GM10248 (cell line): ENCODE measurements at regions not wholly inside any gene's neighbourhood (a gene's known extent, or its start where the extent isn't known, plus 50 kb on each side); places are given as distances from the start of the nearest gene placed in this dataset.

Source experiments
- CTCF ChIA-PET: fragments of 300-600 bp; sonication (Branson Sonifier 250); formaldehyde crosslinking; extraction: SDS; loops from one replicate; lab custom pipeline; 2021; ENCODE audit warnings: antibody characterized with exemption; lab: Yijun Ruan, JAX
- POLR2A ChIA-PET: fragments of 350-650 bp; sonication (Branson Sonifier 250); formaldehyde crosslinking; extraction: SDS; loops from one replicate; lab custom pipeline; 2020; ENCODE audit warnings: antibody characterized with exemption; lab: Yijun Ruan, JAX
- DNase-seq: peaks from one replicate; pipeline ENCODE4 v3.0.0; 2012; ENCODE audit errors: extremely low spot score
- CTCF ChIP-seq: IDR thresholded peaks from 2 replicates; pipeline ENCODE4 v1.5.1; 2012; ENCODE audit warnings: mild to moderate bottlenecking, low read depth; ENCODE audit errors: extremely low read depth, missing control alignments, control extremely low read depth

GRCh38 chr19:31498781-31499180 is 149.5 kb upstream of the TSHZ3 start:
- ChIA-PET CTCF (interaction anchor here (0.7 to 1.0 kb wide), 2 partner anchors 16 to 21 kb away, joined by 3 read pairs; no protein-coding TSS in a partner anchor), POLR2A (no interaction called here)
- TF ChIP-seq CTCF = no peak
- no peak for DNase-seq

GRCh38 chr19:31499281-31500196 is 150.3 kb upstream of the TSHZ3 start:
- TF ChIP-seq CTCF = no peak
- ChIA-PET POLR2A (no interaction called here), CTCF (interaction anchor here (0.7 kb wide), 1 partner anchor 20 kb away, joined by 3 read pairs; no protein-coding TSS in a partner anchor)
- DNase-seq = no peak

GRCh38 chr19:31500197-31500830 is 151.1 kb upstream of the TSHZ3 start:
- CTCF ChIA-PET = no interaction called here
- no peak for TF ChIP-seq CTCF
- no peak for DNase-seq
- POLR2A ChIA-PET = no interaction called here

GRCh38 chr19:31500946-31501345 is 151.7 kb upstream of the TSHZ3 start:
- DNase-seq = no peak
- ChIA-PET POLR2A (no interaction called here), CTCF (no interaction called here)
- TF ChIP-seq CTCF = no peak

GRCh38 chr19:31501427-31502195 is 152.4 kb upstream of the TSHZ3 start:
- ChIA-PET CTCF (no interaction called here), POLR2A (no interaction called here)
- TF ChIP-seq CTCF = no peak

GRCh38 chr19:31502536-31503170 is 153.4 kb upstream of the TSHZ3 start:
- no peak for TF ChIP-seq CTCF
- ChIA-PET POLR2A (no interaction called here), CTCF (no interaction called here)
- no peak for DNase-seq

More at GRCh38 chr19:31501427-31502195, 152.4 kb upstream of the TSHZ3 start:
- DNase-seq = no peak
